ENCODE measurements at regions not wholly inside any gene's neighbourhood (a gene's known extent, or its start where the extent isn't known, plus 50 kb on each side); places are given as distances from the start of the nearest gene placed in this dataset.
"Not testable (repeated sequence)": the region's sequence is repeated elsewhere in the genome, so short reads cannot be mapped to it uniquely, and the experiment has no call there.

GRCh38 chr14:104230946-104231345, 92.6 kb downstream of the KIF26A start:
- no peak overlapping the region for H3K4me3 ChIP-seq (ENCODE audit: low read length)
- no peak overlapping the region for H2AFZ ChIP-seq (ENCODE audit: low read depth, low read length)
- H4K20me1 ChIP-seq (ENCODE audit: insufficient read depth), result no peaks in the 10 kb centered on the region
- H3K27me3 ChIP-seq (ENCODE audit: insufficient read depth, low read depth, low read length), result no peaks in the 10 kb centered on the region
- no peak overlapping the region for H3K9ac ChIP-seq (ENCODE audit: low read length)
- H3K79me2 ChIP-seq (replicated peaks; ENCODE audit: insufficient read depth, low read length), result no peaks in the 10 kb centered on the region
- no peak overlapping the region for H3K27ac ChIP-seq (ENCODE audit: low read length)
- H3K9me3 ChIP-seq (ENCODE audit: low read length), result no peaks in the 10 kb centered on the region
- no peaks in the 10 kb centered on the region for H3K36me3 ChIP-seq (ENCODE audit: insufficient read depth, low read length)
- TF ChIP-seq EP300 (conservative IDR thresholded peaks at IDR 0.05; ENCODE audit: poor library complexity, severe bottlenecking), result no peak
- no peak for TF ChIP-seq RAD21 (conservative IDR thresholded peaks at IDR 0.05)
- no peak for TF ChIP-seq MXI1 (conservative IDR thresholded peaks at IDR 0.05; ENCODE audit: poor library complexity, severe bottlenecking)
- no peak for TF ChIP-seq EZH2 (IDR thresholded peaks at IDR 0.05; ENCODE audit: borderline replicate concordance, insufficient read depth, low read length, poor library complexity, severe bottlenecking)
- no peak for TF ChIP-seq REST (IDR thresholded peaks at IDR 0.05; ENCODE audit: borderline replicate concordance)
- no peak for TF ChIP-seq POLR2AphosphoS5 (IDR thresholded peaks at IDR 0.05)
- TF ChIP-seq SMC3 (conservative IDR thresholded peaks at IDR 0.05; ENCODE audit: poor library complexity), result no peak
- no peak for TF ChIP-seq CTCF (IDR thresholded peaks at IDR 0.05; ENCODE audit: poor library complexity, severe bottlenecking)
- no peak for TF ChIP-seq TAF1 (IDR thresholded peaks at IDR 0.05; ENCODE audit: low read depth)
- H3K4me2 ChIP-seq (ENCODE audit: low read length), result no peak overlapping the region
- H3K9me2 ChIP-seq (ENCODE audit: insufficient read depth, low read length), result no peaks in the 10 kb centered on the region
- H3F3A ChIP-seq (ENCODE audit: insufficient read depth, low read length, poor library complexity, severe bottlenecking), result no peaks in the 10 kb centered on the region

- Histone ChIP-seq H3K27ac (ENCODE audit: low read length) (no peak overlapping the region), H3K4me3 (ENCODE audit: low read length) (no peak overlapping the region), H3K79me2 (replicated peaks; ENCODE audit: insufficient read depth, low read length) (no peaks in the 10 kb centered on the region), H3K9me2 (ENCODE audit: insufficient read depth, low read length) (no peaks in the 10 kb centered on the region), H3K9ac (ENCODE audit: low read length) (no peak overlapping the region), H3K27me3 (ENCODE audit: insufficient read depth, low read depth, low read length) (no peaks in the 10 kb centered on the region), H3K9me3 (ENCODE audit: low read length) (no peaks in the 10 kb centered on the region), H3K4me2 (ENCODE audit: low read length) (no peak overlapping the region), H3F3A (ENCODE audit: insufficient read depth, low read length, poor library complexity, severe bottlenecking) (no peaks in the 10 kb centered on the region), H4K20me1 (ENCODE audit: insufficient read depth) (no peaks in the 10 kb centered on the region), H3K36me3 (ENCODE audit: insufficient read depth, low read length) (no peaks in the 10 kb centered on the region), H2AFZ (ENCODE audit: low read depth, low read length) (no peak overlapping the region)
- no peak for TF ChIP-seq EZH2 (IDR thresholded peaks at IDR 0.05; ENCODE audit: borderline replicate concordance, insufficient read depth, low read length, poor library complexity, severe bottlenecking)
- TF ChIP-seq REST (IDR thresholded peaks at IDR 0.05; ENCODE audit: borderline replicate concordance), result no peak
These were observed 93.7 kb downstream of the KIF26A start for GRCh38 chr14:104232070-104232484.

GRCh38 chr14:104234007-104234786, 95.8 kb downstream of the KIF26A start:
- H3K9me3 ChIP-seq (ENCODE audit: low read length), result not testable (repeated sequence)

More at GRCh38 chr14:104234007-104234786, 95.8 kb downstream of the KIF26A start:
- not testable (repeated sequence) for H3K9ac ChIP-seq (ENCODE audit: low read length); H3K36me3 ChIP-seq (ENCODE audit: insufficient read depth, low read length); H3K4me3 ChIP-seq (ENCODE audit: low read length); H3K27ac ChIP-seq (ENCODE audit: low read length); H3F3A ChIP-seq (ENCODE audit: insufficient read depth, low read length, poor library complexity, severe bottlenecking); H3K4me2 ChIP-seq (ENCODE audit: low read length); H2AFZ ChIP-seq (ENCODE audit: low read depth, low read length); H3K9me2 ChIP-seq (ENCODE audit: insufficient read depth, low read length); H4K20me1 ChIP-seq (ENCODE audit: insufficient read depth); H3K79me2 ChIP-seq (replicated peaks; ENCODE audit: insufficient read depth, low read length); H3K27me3 ChIP-seq (ENCODE audit: insufficient read depth, low read depth, low read length)
